ENCODE measurements at regions not wholly inside any gene's neighbourhood (a gene's known extent, or its start where the extent isn't known, plus 50 kb on each side); places are given as distances from the start of the nearest gene placed in this dataset.

DNA sequence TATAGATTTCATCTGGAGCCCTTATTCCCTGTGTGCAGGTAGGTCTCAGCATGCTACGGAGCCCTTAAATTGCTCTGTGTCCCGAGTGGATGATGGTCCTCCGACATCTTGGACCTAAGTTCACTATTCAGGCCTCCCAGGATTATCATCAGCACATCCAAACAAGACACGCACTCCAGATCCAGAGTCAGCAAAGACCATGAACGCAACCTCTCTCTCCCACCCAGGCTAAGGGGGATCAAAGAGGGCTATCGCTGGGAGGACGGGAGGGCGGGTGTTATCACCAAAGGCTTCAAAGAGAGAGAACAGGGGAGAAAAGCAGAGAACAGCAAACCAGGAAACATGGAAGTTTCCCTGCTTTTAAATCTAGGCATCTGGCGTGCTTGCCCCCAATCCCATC, 659.4 kb downstream of the TBC1D22A start:
- TF ChIP-seq, protein P1, sequence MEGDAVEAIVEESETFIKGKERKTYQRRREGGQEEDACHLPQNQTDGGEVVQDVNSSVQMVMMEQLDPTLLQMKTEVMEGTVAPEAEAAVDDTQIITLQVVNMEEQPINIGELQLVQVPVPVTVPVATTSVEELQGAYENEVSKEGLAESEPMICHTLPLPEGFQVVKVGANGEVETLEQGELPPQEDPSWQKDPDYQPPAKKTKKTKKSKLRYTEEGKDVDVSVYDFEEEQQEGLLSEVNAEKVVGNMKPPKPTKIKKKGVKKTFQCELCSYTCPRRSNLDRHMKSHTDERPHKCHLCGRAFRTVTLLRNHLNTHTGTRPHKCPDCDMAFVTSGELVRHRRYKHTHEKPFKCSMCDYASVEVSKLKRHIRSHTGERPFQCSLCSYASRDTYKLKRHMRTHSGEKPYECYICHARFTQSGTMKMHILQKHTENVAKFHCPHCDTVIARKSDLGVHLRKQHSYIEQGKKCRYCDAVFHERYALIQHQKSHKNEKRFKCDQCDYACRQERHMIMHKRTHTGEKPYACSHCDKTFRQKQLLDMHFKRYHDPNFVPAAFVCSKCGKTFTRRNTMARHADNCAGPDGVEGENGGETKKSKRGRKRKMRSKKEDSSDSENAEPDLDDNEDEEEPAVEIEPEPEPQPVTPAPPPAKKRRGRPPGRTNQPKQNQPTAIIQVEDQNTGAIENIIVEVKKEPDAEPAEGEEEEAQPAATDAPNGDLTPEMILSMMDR (IDR thresholded peaks at IDR 0.05): no peak
- no peak overlapping the region for H3K27ac Mint-ChIP-seq
- intact Hi-C loops (cut with micrococcal nuclease): no loop called here
- no peaks in the 10 kb centered on the region for H3K36me3 Mint-ChIP-seq
- Histone ChIP-seq H3K27me3 (ENCODE audit: control insufficient read depth, insufficient read depth, low read length) (peaks cover 3% of the 10 kb centered on the region), H3K27ac (ENCODE audit: low read length) (no peak overlapping the region), H3K4me1 (ENCODE audit: control insufficient read depth, insufficient read depth, low read length) (no peaks in the 10 kb centered on the region), H3K9me3 (ENCODE audit: control insufficient read depth, insufficient read depth, low read length) (no peaks in the 10 kb centered on the region), H3K36me3 (ENCODE audit: control insufficient read depth, insufficient read depth, low read length) (no peaks in the 10 kb centered on the region), H3K4me3 (ENCODE audit: low read length) (no peak overlapping the region)
- DNase-seq (no peak), ATAC-seq (no peak)
- WGBS (ENCODE audit: insufficient coverage): 89% methylated on average over 8 of the region's 9 CpGs
- H3K27me3 Mint-ChIP-seq (ENCODE audit: low read depth in 2 of 2): peaks cover 17 to 30% of the 10 kb centered on the region in 2 donors
- H3K9me3 Mint-ChIP-seq: no peaks in the 10 kb centered on the region
- H3K4me3 Mint-ChIP-seq: no peak overlapping the region
- H3K4me1 Mint-ChIP-seq: no peaks in the 10 kb centered on the region

DNA sequence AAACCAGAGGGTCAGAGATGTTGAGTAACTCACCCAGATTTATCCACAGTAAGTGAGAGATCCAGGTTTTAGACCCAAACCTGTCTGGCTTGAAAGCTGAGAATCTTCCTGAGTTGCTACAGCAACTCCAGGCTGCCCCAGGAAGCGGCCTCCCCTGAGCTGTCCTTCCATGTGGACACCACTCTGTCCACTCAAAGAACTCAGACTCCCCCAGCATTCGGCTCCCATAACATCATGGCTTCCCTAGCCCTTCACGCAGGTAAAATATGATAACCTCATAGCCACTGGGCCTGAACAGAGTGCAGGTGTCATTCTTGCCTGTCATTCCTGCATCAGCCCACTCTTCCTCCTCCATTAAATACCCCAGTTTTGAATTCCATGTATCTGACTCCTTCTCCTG, 657.8 kb downstream of the TBC1D22A start:
- Histone ChIP-seq H3K9me3 (ENCODE audit: control insufficient read depth, insufficient read depth, low read length) (no peaks in the 10 kb centered on the region), H3K36me3 (ENCODE audit: control insufficient read depth, insufficient read depth, low read length) (no peaks in the 10 kb centered on the region), H3K4me3 (ENCODE audit: low read length) (no peak overlapping the region), H3K27me3 (ENCODE audit: control insufficient read depth, insufficient read depth, low read length) (peaks cover 2% of the 10 kb centered on the region), H3K27ac (ENCODE audit: low read length) (no peak overlapping the region), H3K4me1 (ENCODE audit: control insufficient read depth, insufficient read depth, low read length) (no peaks in the 10 kb centered on the region)
- peaks cover 14 to 25% of the 10 kb centered on the region in 2 donors for H3K27me3 Mint-ChIP-seq (ENCODE audit: low read depth in 2 of 2)
- 80% methylated on average over 3 of the region's 3 CpGs for WGBS (ENCODE audit: insufficient coverage)
- DNase-seq (no peak), ATAC-seq (no peak)
- no peaks in the 10 kb centered on the region for H3K9me3 Mint-ChIP-seq
- no peak overlapping the region for H3K27ac Mint-ChIP-seq
- no peaks in the 10 kb centered on the region for H3K4me1 Mint-ChIP-seq
- no peak overlapping the region for H3K4me3 Mint-ChIP-seq
- H3K36me3 Mint-ChIP-seq: no peaks in the 10 kb centered on the region
- TF ChIP-seq, protein P1 (IDR thresholded peaks at IDR 0.05): no peak
- intact Hi-C loops (cut with micrococcal nuclease): no loop called here

DNA sequence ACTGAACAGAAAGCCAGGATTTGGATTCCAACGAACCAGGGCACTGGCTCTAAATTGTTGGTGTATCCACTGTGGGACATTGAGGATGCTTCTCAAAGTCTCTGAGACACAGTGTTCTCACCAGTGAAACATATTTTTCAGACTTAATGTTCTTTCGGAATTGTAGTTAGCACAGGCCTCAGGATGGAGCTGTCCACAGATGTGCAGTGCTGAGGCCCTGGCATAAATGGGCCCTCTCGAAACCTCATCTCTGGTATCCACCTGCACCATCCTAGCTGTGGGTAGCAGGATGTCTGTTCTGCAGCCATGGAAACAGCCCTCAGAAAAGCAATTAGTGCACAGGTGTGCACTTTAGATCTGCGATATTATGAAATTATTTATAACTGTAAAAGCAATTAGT, 656.8 kb downstream of the TBC1D22A start:
- Histone ChIP-seq H3K4me3 (ENCODE audit: low read length) (no peak overlapping the region), H3K9me3 (ENCODE audit: control insufficient read depth, insufficient read depth, low read length) (no peaks in the 10 kb centered on the region), H3K27me3 (ENCODE audit: control insufficient read depth, insufficient read depth, low read length) (peaks cover 2% of the 10 kb centered on the region), H3K4me1 (ENCODE audit: control insufficient read depth, insufficient read depth, low read length) (no peaks in the 10 kb centered on the region), H3K27ac (ENCODE audit: low read length) (no peak overlapping the region), H3K36me3 (ENCODE audit: control insufficient read depth, insufficient read depth, low read length) (no peaks in the 10 kb centered on the region)
- no peaks in the 10 kb centered on the region for H3K36me3 Mint-ChIP-seq
- 61% methylated on average over 3 of the region's 4 CpGs for WGBS (ENCODE audit: insufficient coverage)
- TF ChIP-seq, protein P1 (IDR thresholded peaks at IDR 0.05): no peak
- DNase-seq (no peak), ATAC-seq (no peak)
- intact Hi-C loops (cut with micrococcal nuclease): no loop called here
- no peaks in the 10 kb centered on the region for H3K4me1 Mint-ChIP-seq
- no peak overlapping the region for H3K27ac Mint-ChIP-seq
- no peaks in the 10 kb centered on the region for H3K9me3 Mint-ChIP-seq
- H3K4me3 Mint-ChIP-seq: no peak overlapping the region
- H3K27me3 Mint-ChIP-seq (ENCODE audit: low read depth in 2 of 2): peaks cover 14 to 25% of the 10 kb centered on the region in 2 donors

DNA sequence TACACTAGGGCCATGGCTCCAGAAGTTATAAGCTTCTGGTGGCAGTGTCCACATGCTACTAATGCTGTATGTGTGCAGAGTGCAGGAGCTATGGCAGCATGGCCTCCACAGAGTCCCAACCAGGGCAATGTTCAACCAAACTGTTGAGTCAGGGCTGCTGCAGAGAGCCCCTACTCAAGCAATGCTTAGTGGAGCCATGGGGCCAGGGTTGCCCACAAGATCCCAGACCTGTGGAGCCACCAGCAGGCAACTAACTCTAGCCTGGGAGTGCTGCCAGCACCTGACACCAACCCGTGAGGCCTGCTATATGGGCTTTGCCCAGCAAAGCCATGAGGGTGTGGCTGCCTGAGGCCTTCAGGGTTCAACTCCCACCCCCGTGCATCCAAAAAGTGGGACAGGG, 655.2 kb downstream of the TBC1D22A start:
- no peak overlapping the region for H3K4me3 Mint-ChIP-seq

More for the DNA sequence above, 655.2 kb downstream of the TBC1D22A start:
- no peak overlapping the region for H3K27ac Mint-ChIP-seq
- H3K9me3 Mint-ChIP-seq: no peaks in the 10 kb centered on the region
- DNase-seq: no peak
- H3K27ac ChIP-seq (ENCODE audit: low read length): no peak overlapping the region
- peaks cover 10 to 26% of the 10 kb centered on the region in 2 donors for H3K27me3 Mint-ChIP-seq (ENCODE audit: low read depth in 2 of 2)
- H3K4me3 ChIP-seq (ENCODE audit: low read length): no peak overlapping the region
- no peaks in the 10 kb centered on the region for H3K36me3 Mint-ChIP-seq
- 85% methylated on average over 2 of the region's 2 CpGs for WGBS (ENCODE audit: insufficient coverage)
- no peaks in the 10 kb centered on the region for H3K4me1 Mint-ChIP-seq
- TF ChIP-seq, protein P1 (IDR thresholded peaks at IDR 0.05): no peak
- no peaks in the 10 kb centered on the region for H3K27me3 ChIP-seq (ENCODE audit: control insufficient read depth, insufficient read depth, low read length)
- no peaks in the 10 kb centered on the region for H3K4me1 ChIP-seq (ENCODE audit: control insufficient read depth, insufficient read depth, low read length)
- no peaks in the 10 kb centered on the region for H3K36me3 ChIP-seq (ENCODE audit: control insufficient read depth, insufficient read depth, low read length)
- H3K9me3 ChIP-seq (ENCODE audit: control insufficient read depth, insufficient read depth, low read length): no peaks in the 10 kb centered on the region
- intact Hi-C loops (cut with micrococcal nuclease): no loop called here
- ATAC-seq: no peak
